Liver (tissue), 3 donors: ENCODE measurements at regions not wholly inside any gene's neighbourhood (a gene's known extent, or its start where the extent isn't known, plus 50 kb on each side); places are given as distances from the start of the nearest gene placed in this dataset.
"Not testable (repeated sequence)": the region's sequence is repeated elsewhere in the genome, so short reads cannot be mapped to it uniquely, and the experiment has no call there.

ENCODE experiments used
- ATF3 ChIP-seq: IDR thresholded peaks from 2 replicates; pipeline ENCODE4 v1.6.1; 2016; ENCODE audit warnings: antibody characterized with exemption
- EGR1 ChIP-seq, 2 donors: IDR thresholded peaks; 2 replicates each; pipeline ENCODE4 v1.6.1; 2016 to 2018; ENCODE audit warnings: antibody characterized with exemption in 2 of 2, low read depth in 2 of 2
- GABPA ChIP-seq, 2 donors: IDR thresholded peaks in 1 of 2; conservative IDR thresholded peaks in 1 of 2; 2 replicates each; pipeline ENCODE4 v1.6.1; 2016; ENCODE audit warnings: antibody characterized with exemption in 2 of 2, mild to moderate bottlenecking in 1 of 2, moderate library complexity in 1 of 2
- HNF4G ChIP-seq: IDR thresholded peaks from 2 replicates; pipeline ENCODE4 v1.6.1; 2016; ENCODE audit warnings: antibody characterized with exemption
- NR2F2 ChIP-seq: IDR thresholded peaks from 2 replicates; pipeline ENCODE4 v1.6.1; 2016; ENCODE audit warnings: antibody characterized with exemption
- RAD21 ChIP-seq, 2 donors: IDR thresholded peaks; 2 replicates each; pipeline ENCODE4 v1.6.1; 2016; ENCODE audit warnings: antibody characterized with exemption in 2 of 2, mild to moderate bottlenecking in 2 of 2
- SP1 ChIP-seq: IDR thresholded peaks from 2 replicates; pipeline ENCODE4 v1.6.1; 2018; ENCODE audit warnings: antibody characterized with exemption, mild to moderate bottlenecking
- TAF1 ChIP-seq: conservative IDR thresholded peaks from 2 replicates; pipeline ENCODE4 v1.6.1; 2016; ENCODE audit warnings: antibody characterized with exemption, mild to moderate bottlenecking
- YY1 ChIP-seq: IDR thresholded peaks from 2 replicates; pipeline ENCODE4 v1.6.1; 2016; ENCODE audit warnings: antibody characterized with exemption, mild to moderate bottlenecking
- TF ChIP-seq, protein P1 (sequence below): fragments of 150-350 bp; IDR thresholded peaks from 2 replicates; pipeline ENCODE4 v1.5.1; 2017; ENCODE audit warnings: improper control_type of control experiment, low read depth, low read length; ENCODE audit not compliant: missing input control
- TF ChIP-seq, protein P2 (sequence below): IDR thresholded peaks from 2 replicates; pipeline ENCODE4 v1.6.1; 2016; ENCODE audit warnings: antibody characterized with exemption, mild to moderate bottlenecking
- donor health status: healthy.
- donor health status: healthy.

DNA sequence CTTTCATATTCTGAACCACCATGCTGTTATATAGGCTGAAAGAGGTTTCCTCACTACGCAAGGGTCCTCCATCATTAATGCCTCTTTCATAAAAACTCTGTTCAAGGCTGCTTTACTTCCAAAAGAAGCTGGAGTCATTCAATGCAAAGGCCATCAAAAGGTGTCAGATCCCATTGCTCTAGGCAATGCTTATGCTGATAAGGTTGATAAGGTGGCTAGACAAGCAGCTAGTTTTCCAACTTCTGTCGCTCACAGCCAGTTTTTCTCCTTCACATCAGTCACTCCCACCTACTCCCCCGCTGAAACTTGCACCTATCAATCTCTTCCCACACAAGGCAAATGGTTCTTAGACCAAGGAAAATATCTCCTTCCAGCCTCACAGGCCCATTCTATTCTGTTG is 676.2 kb downstream of the TLE1 start:
- not testable (repeated sequence) for TF ChIP-seq YY1; TAF1; EGR1 (IDR thresholded peaks at IDR 0.05; ENCODE audit: low read depth in 2 of 2); ATF3; GABPA (IDR thresholded peaks at IDR 0.05 in 1 of 2, conservative IDR thresholded peaks at IDR 0.05 in 1 of 2); HNF4G; SP1; RAD21 (IDR thresholded peaks at IDR 0.05); NR2F2
- TF ChIP-seq, protein P1, sequence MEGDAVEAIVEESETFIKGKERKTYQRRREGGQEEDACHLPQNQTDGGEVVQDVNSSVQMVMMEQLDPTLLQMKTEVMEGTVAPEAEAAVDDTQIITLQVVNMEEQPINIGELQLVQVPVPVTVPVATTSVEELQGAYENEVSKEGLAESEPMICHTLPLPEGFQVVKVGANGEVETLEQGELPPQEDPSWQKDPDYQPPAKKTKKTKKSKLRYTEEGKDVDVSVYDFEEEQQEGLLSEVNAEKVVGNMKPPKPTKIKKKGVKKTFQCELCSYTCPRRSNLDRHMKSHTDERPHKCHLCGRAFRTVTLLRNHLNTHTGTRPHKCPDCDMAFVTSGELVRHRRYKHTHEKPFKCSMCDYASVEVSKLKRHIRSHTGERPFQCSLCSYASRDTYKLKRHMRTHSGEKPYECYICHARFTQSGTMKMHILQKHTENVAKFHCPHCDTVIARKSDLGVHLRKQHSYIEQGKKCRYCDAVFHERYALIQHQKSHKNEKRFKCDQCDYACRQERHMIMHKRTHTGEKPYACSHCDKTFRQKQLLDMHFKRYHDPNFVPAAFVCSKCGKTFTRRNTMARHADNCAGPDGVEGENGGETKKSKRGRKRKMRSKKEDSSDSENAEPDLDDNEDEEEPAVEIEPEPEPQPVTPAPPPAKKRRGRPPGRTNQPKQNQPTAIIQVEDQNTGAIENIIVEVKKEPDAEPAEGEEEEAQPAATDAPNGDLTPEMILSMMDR = not testable (repeated sequence)
- TF ChIP-seq, protein P2, sequence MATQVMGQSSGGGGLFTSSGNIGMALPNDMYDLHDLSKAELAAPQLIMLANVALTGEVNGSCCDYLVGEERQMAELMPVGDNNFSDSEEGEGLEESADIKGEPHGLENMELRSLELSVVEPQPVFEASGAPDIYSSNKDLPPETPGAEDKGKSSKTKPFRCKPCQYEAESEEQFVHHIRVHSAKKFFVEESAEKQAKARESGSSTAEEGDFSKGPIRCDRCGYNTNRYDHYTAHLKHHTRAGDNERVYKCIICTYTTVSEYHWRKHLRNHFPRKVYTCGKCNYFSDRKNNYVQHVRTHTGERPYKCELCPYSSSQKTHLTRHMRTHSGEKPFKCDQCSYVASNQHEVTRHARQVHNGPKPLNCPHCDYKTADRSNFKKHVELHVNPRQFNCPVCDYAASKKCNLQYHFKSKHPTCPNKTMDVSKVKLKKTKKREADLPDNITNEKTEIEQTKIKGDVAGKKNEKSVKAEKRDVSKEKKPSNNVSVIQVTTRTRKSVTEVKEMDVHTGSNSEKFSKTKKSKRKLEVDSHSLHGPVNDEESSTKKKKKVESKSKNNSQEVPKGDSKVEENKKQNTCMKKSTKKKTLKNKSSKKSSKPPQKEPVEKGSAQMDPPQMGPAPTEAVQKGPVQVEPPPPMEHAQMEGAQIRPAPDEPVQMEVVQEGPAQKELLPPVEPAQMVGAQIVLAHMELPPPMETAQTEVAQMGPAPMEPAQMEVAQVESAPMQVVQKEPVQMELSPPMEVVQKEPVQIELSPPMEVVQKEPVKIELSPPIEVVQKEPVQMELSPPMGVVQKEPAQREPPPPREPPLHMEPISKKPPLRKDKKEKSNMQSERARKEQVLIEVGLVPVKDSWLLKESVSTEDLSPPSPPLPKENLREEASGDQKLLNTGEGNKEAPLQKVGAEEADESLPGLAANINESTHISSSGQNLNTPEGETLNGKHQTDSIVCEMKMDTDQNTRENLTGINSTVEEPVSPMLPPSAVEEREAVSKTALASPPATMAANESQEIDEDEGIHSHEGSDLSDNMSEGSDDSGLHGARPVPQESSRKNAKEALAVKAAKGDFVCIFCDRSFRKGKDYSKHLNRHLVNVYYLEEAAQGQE = not testable (repeated sequence)
